ENCODE measurements at regions not wholly inside any gene's neighbourhood (a gene's known extent, or its start where the extent isn't known, plus 50 kb on each side); places are given as distances from the start of the nearest gene placed in this dataset.

- H3K4me3 ChIP-seq, result no peak overlapping the region
- ATAC-seq (no peak), DNase-seq (no peak)
- 60 to 68% methylated on average over 8 of the region's 8 CpGs for WGBS, 2 donors
- TF ChIP-seq, protein P1, sequence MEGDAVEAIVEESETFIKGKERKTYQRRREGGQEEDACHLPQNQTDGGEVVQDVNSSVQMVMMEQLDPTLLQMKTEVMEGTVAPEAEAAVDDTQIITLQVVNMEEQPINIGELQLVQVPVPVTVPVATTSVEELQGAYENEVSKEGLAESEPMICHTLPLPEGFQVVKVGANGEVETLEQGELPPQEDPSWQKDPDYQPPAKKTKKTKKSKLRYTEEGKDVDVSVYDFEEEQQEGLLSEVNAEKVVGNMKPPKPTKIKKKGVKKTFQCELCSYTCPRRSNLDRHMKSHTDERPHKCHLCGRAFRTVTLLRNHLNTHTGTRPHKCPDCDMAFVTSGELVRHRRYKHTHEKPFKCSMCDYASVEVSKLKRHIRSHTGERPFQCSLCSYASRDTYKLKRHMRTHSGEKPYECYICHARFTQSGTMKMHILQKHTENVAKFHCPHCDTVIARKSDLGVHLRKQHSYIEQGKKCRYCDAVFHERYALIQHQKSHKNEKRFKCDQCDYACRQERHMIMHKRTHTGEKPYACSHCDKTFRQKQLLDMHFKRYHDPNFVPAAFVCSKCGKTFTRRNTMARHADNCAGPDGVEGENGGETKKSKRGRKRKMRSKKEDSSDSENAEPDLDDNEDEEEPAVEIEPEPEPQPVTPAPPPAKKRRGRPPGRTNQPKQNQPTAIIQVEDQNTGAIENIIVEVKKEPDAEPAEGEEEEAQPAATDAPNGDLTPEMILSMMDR (IDR thresholded peaks at IDR 0.05), result no peak
- no peak overlapping the region for H3K27ac ChIP-seq
- H3K36me3 ChIP-seq, result no peaks in the 10 kb centered on the region
- H3K4me1 ChIP-seq, result peaks cover 0 to 6% (median 0%) of the 10 kb centered on the region in 9 donors
- intact Hi-C loops (cut with DNase I), result no loop called here
- no peaks in the 10 kb centered on the region for H3K27me3 ChIP-seq
- no peaks in the 10 kb centered on the region for H3K9me3 ChIP-seq
Measured at GRCh38 chr1:192453360-192453992, 122.1 kb upstream of the RGS1 start.

GRCh38 chr1:192459467-192459866 is 116.1 kb upstream of the RGS1 start:
- ATAC-seq, result no peak
- no peaks in the 10 kb centered on the region for H3K36me3 ChIP-seq
- H3K9me3 ChIP-seq, result no peaks in the 10 kb centered on the region
- no peaks in the 10 kb centered on the region for H3K4me1 ChIP-seq
- TF ChIP-seq, protein P1 (IDR thresholded peaks at IDR 0.05), result no peak
- H3K27ac ChIP-seq, result no peak overlapping the region
- H3K27me3 ChIP-seq, result no peaks in the 10 kb centered on the region
- intact Hi-C loops (cut with DNase I), result no loop called here
- H3K4me3 ChIP-seq, result no peak overlapping the region
- no peak for DNase-seq

DNA sequence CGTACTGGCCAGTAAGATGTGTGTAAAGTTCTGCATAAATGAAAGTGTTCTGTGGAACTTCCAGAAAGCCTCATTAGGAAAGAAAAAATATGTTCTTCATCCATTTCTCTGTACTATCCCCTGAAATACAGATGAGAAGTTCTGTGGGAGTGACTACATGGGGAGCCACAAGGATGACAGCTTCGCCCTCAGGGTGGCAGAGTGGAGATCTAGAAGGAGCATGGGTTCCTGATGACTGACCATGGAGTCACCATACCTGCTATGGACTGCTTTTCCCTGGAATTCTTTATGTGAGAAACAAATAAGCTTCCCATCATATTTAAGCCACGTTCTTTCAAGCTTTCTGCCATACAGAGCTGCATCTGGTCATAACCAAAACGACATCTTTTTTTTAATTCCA is 113.9 kb upstream of the RGS1 start:
- no peak overlapping the region for H3K27ac ChIP-seq
- ATAC-seq (no peak), DNase-seq (no peak)
- intact Hi-C loops (cut with DNase I), result no loop called here
- no peaks in the 10 kb centered on the region for H3K4me1 ChIP-seq
- TF ChIP-seq, protein P1 (IDR thresholded peaks at IDR 0.05), result no peak
- no peaks in the 10 kb centered on the region for H3K9me3 ChIP-seq
- H3K36me3 ChIP-seq, result no peaks in the 10 kb centered on the region
- H3K4me3 ChIP-seq, result no peak overlapping the region
- no peaks in the 10 kb centered on the region for H3K27me3 ChIP-seq
- 90 to 91% methylated on average over 4 of the region's 4 CpGs for WGBS, 2 donors

GRCh38 chr1:192462616-192463015 is 113.0 kb upstream of the RGS1 start:
- Histone ChIP-seq H3K9me3 (no peaks in the 10 kb centered on the region), H3K4me1 (no peaks in the 10 kb centered on the region), H3K4me3 (no peak overlapping the region), H3K36me3 (no peaks in the 10 kb centered on the region), H3K27ac (no peak overlapping the region), H3K27me3 (no peaks in the 10 kb centered on the region)
- ATAC-seq (no peak), DNase-seq (no peak)
- WGBS, 2 donors, result 84 to 85% methylated on average over 3 of the region's 3 CpGs
- TF ChIP-seq, protein P1 (IDR thresholded peaks at IDR 0.05), result no peak
- intact Hi-C loops (cut with DNase I), result no loop called here

Measured in heart right ventricle (tissue), 16 donors.